ENCODE measurements at regions not wholly inside any gene's neighbourhood (a gene's known extent, or its start where the extent isn't known, plus 50 kb on each side); places are given as distances from the start of the nearest gene placed in this dataset.

DNA sequence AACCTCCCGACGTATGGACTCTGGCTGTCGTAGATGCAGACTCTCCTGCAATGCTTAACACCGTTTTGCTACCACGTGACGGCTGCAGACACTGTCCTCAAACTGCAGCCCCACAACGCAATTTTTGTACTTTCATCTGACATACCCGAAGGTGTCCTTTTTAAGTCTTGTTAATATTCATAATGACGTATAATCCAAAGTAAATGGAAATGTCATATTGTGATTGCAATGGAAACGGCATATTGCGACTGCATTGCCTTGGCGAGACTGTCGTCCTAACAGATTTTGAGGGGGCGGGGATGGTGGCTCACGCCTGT, 79.3 kb upstream of the TBC1D3K start:
- TF ChIP-seq, protein P1, sequence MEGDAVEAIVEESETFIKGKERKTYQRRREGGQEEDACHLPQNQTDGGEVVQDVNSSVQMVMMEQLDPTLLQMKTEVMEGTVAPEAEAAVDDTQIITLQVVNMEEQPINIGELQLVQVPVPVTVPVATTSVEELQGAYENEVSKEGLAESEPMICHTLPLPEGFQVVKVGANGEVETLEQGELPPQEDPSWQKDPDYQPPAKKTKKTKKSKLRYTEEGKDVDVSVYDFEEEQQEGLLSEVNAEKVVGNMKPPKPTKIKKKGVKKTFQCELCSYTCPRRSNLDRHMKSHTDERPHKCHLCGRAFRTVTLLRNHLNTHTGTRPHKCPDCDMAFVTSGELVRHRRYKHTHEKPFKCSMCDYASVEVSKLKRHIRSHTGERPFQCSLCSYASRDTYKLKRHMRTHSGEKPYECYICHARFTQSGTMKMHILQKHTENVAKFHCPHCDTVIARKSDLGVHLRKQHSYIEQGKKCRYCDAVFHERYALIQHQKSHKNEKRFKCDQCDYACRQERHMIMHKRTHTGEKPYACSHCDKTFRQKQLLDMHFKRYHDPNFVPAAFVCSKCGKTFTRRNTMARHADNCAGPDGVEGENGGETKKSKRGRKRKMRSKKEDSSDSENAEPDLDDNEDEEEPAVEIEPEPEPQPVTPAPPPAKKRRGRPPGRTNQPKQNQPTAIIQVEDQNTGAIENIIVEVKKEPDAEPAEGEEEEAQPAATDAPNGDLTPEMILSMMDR (IDR thresholded peaks at IDR 0.05; ENCODE audit: control insufficient read depth, insufficient read depth, low read depth, low read length, missing control alignments): no peak
- no peak overlapping the region for H3K4me3 ChIP-seq (ENCODE audit: control insufficient read depth, low read depth, low read length)
- DNase-seq (ENCODE audit: low read depth): no peak

DNA sequence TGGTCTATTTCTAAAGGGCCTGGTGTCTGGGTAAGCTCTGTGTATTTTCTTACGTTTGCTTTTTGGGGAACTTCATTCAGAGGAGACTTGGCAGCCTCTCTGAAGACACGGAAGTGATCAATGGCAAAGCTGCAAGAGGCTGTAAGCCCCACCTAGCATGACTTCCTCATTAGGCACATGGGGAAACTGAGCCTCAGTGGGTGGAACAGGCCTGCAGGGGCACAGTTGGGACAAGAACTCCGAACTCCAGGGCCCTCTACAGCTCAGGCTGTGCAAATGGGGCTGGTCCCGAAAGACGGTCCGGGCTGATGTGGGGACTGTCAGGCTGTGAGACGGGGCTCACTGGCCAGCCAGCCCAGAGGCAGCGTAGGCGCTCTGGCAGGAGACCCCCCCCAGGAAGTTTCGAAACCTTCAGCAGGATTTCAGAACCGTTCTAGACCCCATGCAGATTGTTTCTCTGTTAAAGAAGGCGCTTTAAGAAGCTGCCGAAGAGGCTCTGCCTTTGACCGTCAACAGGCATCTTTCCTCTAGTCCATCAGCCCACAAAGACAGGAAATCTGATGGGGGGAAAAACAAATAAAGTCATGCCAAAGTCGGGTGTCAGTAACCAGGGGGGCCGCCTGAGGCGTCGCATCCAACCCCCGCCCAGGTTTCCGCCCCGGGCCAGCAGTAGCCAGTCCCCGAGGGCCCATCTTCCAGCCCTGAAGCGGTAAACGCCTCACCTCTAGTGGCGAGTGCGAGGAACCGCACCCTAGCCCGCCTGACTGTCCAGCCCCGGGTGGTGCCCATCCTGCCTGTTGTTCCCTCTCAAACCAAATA, 79.8 kb upstream of the TBC1D3K start:
- TF ChIP-seq, protein P1 (IDR thresholded peaks at IDR 0.05; ENCODE audit: control insufficient read depth, insufficient read depth, low read depth, low read length, missing control alignments): peak; percentile 85
- no peak for DNase-seq (ENCODE audit: low read depth)
- H3K4me3 ChIP-seq (ENCODE audit: control insufficient read depth, low read depth, low read length): no peak overlapping the region

DNA sequence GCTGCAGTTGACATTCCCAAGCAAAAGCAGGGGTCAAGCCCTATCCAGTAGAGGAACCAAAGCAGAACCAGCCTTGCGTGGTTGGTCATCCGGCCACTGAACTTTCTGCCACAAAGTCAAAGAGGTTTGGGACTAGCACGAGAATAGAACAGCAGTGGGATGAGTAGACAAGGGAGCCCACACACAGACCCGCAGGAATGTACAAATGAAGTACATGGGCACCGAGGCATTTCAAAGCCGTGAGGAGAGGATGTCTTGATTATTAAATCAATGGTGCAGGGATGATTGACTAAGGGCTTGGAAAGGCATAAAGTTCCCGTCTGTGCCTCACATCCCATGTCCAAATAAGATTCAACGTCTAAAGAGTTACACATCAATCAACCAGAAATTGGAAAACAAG, 81.8 kb upstream of the TBC1D3K start:
- H3K4me3 ChIP-seq (ENCODE audit: control insufficient read depth, low read depth, low read length): no peak overlapping the region
- no peak for DNase-seq (ENCODE audit: low read depth)
- TF ChIP-seq, protein P1 (IDR thresholded peaks at IDR 0.05; ENCODE audit: control insufficient read depth, insufficient read depth, low read depth, low read length, missing control alignments): no peak

DNA sequence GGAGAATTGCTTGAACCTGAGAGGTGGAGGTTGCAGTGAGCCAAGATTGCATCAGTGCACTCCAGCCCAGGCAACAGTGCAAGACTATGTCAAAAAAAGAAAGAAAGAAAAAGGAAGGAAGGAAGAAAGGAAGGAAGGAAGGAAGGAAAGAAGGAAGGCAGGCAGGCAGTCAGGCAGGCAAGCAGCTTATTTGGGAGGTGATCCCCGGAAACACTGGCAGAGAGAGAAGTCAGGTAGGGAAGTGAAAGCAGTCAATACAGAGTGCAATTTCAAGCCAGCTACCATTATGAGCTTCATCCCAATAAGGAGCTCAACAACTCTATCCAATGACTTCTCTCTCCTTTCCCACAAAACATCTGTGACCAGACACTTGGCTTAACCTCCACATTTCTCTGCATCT, 83.0 kb upstream of the TBC1D3K start:
- DNase-seq (ENCODE audit: low read depth): no peak
- H3K4me3 ChIP-seq (ENCODE audit: control insufficient read depth, low read depth, low read length): no peak overlapping the region
- TF ChIP-seq, protein P1 (IDR thresholded peaks at IDR 0.05; ENCODE audit: control insufficient read depth, insufficient read depth, low read depth, low read length, missing control alignments): no peak

DNA sequence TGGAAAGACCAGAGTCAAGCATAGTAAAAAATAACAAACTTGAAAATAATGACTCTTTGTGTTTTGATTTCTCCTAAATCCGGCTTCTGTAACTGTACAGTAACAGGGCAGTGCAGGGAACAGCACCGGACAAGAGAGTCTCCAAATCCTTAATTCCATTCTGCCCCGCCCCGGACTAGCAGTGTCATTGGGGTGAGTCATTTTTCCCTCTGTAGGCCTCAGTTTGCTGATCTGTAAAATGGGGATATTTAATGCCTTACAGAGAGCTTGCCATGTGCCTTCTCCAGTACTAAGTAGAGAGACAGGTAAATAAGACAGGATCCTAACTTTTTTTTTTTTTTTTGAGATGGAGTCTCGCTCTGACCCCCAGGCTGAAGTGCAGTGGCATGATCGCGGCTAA, 83.6 kb upstream of the TBC1D3K start:
- no peak overlapping the region for H3K4me3 ChIP-seq (ENCODE audit: control insufficient read depth, low read depth, low read length)
- no peak for DNase-seq (ENCODE audit: low read depth)
- TF ChIP-seq, protein P1 (IDR thresholded peaks at IDR 0.05; ENCODE audit: control insufficient read depth, insufficient read depth, low read depth, low read length, missing control alignments): no peak

DNA sequence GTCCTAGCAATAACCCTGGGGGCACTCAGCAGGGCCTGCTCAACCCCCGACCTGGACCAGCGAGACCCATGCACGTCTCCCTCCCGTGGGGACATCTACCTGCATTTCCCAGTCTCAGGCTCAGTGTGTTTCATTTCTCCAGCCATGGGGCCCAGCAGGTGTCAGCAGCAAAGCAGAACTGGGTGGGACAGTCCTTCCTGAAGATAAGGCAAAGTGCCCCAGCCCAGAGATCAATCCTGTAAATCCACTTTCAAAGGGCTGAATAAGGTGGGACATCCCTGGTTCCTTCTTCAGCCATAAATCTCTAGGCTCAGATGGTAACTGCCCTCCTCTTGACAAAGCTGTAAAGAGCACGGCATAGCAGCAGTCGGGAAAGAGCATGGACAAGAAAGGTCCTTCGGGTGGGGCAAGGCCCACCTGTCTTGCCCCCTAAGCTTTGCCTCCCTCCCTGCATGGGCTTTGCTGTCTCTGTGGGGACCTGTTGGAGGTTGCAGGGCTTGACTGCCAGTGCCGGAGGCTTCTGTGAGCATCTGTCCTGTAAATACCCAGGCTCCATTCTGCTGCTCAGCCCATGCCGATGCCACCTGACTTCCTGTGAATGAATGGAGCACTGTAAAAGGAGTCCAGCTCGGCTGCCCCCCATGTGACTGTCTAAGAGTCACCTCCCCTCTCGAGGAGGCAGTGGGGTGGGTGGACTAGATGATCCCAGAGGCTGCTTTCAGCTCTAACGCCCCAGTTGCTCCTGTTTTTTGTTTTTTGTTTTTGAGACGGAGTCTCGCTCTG, 84.8 kb upstream of the TBC1D3K start:
- no peak overlapping the region for H3K4me3 ChIP-seq (ENCODE audit: control insufficient read depth, low read depth, low read length)
- DNase-seq (ENCODE audit: low read depth): no peak
- TF ChIP-seq, protein P1 (IDR thresholded peaks at IDR 0.05; ENCODE audit: control insufficient read depth, insufficient read depth, low read depth, low read length, missing control alignments): no peak

Measured in AG09309 (cell line).